Gastrocnemius medialis (tissue), 4 donors: ENCODE measurements at regions not wholly inside any gene's neighbourhood (a gene's known extent, or its start where the extent isn't known, plus 50 kb on each side); places are given as distances from the start of the nearest gene placed in this dataset.

Experiments
- ATAC-seq, 2 donors: fragments of 150-250 bp; one replicate each; pipeline ENCODE4 v1.9.1; 2016
- DNase-seq, 2 donors: peaks; one replicate each; pipeline ENCODE4 v3.0.0-alpha.2; 2019
- H3K27ac ChIP-seq, 4 donors: fragments of 200-600 bp; sonication (generic); 1 replicate in 1 of 4; 2 replicates in 3 of 4; pipeline ENCODE4 v1.5.1; 2016 to 2018; ENCODE audit warnings: mild to moderate bottlenecking in 2 of 4, moderate library complexity in 1 of 4
- H3K27me3 ChIP-seq, 3 donors: fragments of 200-600 bp; sonication (generic) in 2 of 3; 1 replicate in 1 of 3; 2 replicates in 2 of 3; pipeline versions ENCODE4 v1.5.1 to v1.6.0; 2016 to 2019; ENCODE audit warnings: mild to moderate bottlenecking in 1 of 3, moderate library complexity in 1 of 3
- H3K36me3 ChIP-seq, 2 donors: fragments of 200-600 bp; sonication (generic) in 1 of 2; one replicate each; pipeline ENCODE4 v1.5.1; 2017 to 2018
- H3K4me1 ChIP-seq, 2 donors: fragments of 200-600 bp; sonication (generic) in 1 of 2; one replicate each; pipeline ENCODE4 v1.5.1; 2016 to 2017; ENCODE audit warnings: mild to moderate bottlenecking in 2 of 2
- H3K4me3 ChIP-seq, 4 donors: fragments of 200-600 bp; sonication (generic) in 3 of 4; 1 replicate in 1 of 4; 2 replicates in 3 of 4; pipeline ENCODE4 v1.5.1; 2016 to 2019; ENCODE audit warnings: mild to moderate bottlenecking in 2 of 4
- H3K9me3 ChIP-seq, 3 donors: fragments of 200-600 bp; sonication (generic) in 2 of 3; 1 replicate in 1 of 3; 2 replicates in 2 of 3; pipeline ENCODE4 v1.5.1; 2016 to 2019
- POLR2A ChIP-seq, 2 donors: fragments of 450-650 bp; IDR thresholded peaks; one replicate each; pipeline ENCODE4 v1.6.1; 2017; ENCODE audit warnings: antibody characterized with exemption in 2 of 2, mild to moderate bottlenecking in 2 of 2, moderate library complexity in 2 of 2
- in situ Hi-C, 4 donors: fragments of 200-750 bp; cut with MboI; loops; one replicate each; pipeline versions ENCODE4 v1.15.0 to v1.8.0; 2017; ENCODE audit warnings: low sequenced_read_pairs in 4 of 4
- intact Hi-C: fragments of 100-400 bp; cut with DNase I; formaldehyde crosslinking; loops from one replicate; pipeline ENCODE4 v1.15.1; 2023; ENCODE audit warnings: low total_unique reads
- TF ChIP-seq, protein P1 (sequence below), 5 experiments: fragments of 450-650 bp in 3 of 5; fragments of 200-600 bp in 2 of 5; sonication (generic) in 2 of 5; IDR thresholded peaks in 4 of 5; conservative IDR thresholded peaks in 1 of 5; 1 replicate in 4 of 5; 2 replicates in 1 of 5; pipeline ENCODE4 v1.5.1; 2016 to 2019; ENCODE audit warnings: antibody characterized with exemption in 5 of 5, mild to moderate bottlenecking in 3 of 5, moderate library complexity in 3 of 5

DNA sequence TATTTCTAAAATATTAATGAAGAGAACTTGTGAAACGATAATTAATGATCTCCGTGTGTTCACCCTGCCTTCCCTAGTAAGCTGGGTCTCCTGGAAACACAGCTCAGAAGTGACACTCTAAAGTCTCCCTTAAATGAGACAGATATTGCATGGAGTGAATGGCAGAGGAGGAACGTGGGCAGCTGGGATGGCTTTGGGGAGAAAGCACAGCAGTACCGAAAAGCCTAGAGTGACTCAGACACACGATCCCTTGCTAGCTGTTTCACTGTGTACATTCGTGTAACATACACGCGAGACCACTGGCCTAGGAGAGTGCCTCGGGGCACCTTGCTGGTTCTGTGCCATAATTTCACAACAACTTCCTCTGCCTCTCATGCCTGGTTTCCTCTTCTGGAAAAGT lies 199.9 kb upstream of the TCERG1L start:
- no peak for ATAC-seq
- in situ Hi-C loops (no loop called here), intact Hi-C loops (no loop called here)
- no peak for DNase-seq
- Histone ChIP-seq H3K27me3 (no peaks in the 10 kb centered on the region), H3K9me3 (no peaks in the 10 kb centered on the region), H3K27ac (no peak overlapping the region), H3K36me3 (no peaks in the 10 kb centered on the region), H3K4me1 (no peaks in the 10 kb centered on the region), H3K4me3 (no peak overlapping the region)
- TF ChIP-seq, protein P1, sequence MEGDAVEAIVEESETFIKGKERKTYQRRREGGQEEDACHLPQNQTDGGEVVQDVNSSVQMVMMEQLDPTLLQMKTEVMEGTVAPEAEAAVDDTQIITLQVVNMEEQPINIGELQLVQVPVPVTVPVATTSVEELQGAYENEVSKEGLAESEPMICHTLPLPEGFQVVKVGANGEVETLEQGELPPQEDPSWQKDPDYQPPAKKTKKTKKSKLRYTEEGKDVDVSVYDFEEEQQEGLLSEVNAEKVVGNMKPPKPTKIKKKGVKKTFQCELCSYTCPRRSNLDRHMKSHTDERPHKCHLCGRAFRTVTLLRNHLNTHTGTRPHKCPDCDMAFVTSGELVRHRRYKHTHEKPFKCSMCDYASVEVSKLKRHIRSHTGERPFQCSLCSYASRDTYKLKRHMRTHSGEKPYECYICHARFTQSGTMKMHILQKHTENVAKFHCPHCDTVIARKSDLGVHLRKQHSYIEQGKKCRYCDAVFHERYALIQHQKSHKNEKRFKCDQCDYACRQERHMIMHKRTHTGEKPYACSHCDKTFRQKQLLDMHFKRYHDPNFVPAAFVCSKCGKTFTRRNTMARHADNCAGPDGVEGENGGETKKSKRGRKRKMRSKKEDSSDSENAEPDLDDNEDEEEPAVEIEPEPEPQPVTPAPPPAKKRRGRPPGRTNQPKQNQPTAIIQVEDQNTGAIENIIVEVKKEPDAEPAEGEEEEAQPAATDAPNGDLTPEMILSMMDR (IDR thresholded peaks at IDR 0.05 in 4 of 5, conservative IDR thresholded peaks at IDR 0.05 in 1 of 5), result no peak
- no peak for TF ChIP-seq POLR2A (IDR thresholded peaks at IDR 0.05)

DNA sequence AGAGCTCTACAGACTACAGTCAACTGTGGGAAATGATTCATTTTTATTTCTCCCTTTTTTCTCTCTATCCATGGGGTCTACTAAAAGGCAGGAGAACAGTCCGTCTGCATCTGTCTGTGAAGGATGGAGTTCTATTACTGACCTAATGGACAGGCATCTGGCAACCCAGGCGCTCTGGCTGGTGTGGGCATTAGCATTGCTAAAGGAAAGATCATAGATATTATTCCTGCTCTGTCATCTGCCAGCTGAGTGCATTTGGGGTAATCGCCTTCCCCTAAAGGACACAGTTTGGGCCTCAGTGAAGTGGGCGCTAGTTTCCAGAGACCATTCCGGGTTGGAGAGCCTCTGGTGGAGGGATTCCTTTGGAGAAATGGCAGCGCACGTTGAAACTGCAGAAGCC lies 201.3 kb upstream of the TCERG1L start:
- no peaks in the 10 kb centered on the region for H3K4me1 ChIP-seq
- no peaks in the 10 kb centered on the region for H3K36me3 ChIP-seq
- no peaks in the 10 kb centered on the region for H3K27me3 ChIP-seq
- no peak overlapping the region for H3K4me3 ChIP-seq
- no peak overlapping the region for H3K27ac ChIP-seq
- in situ Hi-C loops (no loop called here), intact Hi-C loops (no loop called here)
- DNase-seq (no peak), ATAC-seq (no peak)
- no peaks in the 10 kb centered on the region for H3K9me3 ChIP-seq
- no peak for TF ChIP-seq POLR2A (IDR thresholded peaks at IDR 0.05)
- TF ChIP-seq, protein P1 (IDR thresholded peaks at IDR 0.05 in 4 of 5, conservative IDR thresholded peaks at IDR 0.05 in 1 of 5), result no peak

DNA sequence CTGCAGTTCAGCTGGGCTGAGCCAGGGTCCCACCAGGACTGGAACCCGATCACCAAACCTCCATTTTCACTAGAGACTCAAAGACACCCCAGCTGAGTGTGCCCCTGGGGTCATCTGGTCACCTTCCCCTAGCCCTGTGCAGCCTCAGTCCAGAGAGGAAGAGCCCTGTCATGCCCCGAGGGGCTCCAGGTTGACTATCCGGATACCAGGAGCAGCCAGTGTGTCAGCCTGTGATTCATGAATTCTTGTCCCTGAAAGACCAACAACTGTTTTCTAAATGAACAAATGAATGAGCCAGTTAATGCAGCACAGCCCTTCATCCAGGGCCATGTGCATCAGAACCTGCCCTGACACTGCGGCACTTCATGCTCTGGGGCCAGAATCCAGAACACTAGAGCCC lies 201.9 kb upstream of the TCERG1L start:
- H3K4me1 ChIP-seq, result no peaks in the 10 kb centered on the region
- no peaks in the 10 kb centered on the region for H3K27me3 ChIP-seq
- no peak overlapping the region for H3K27ac ChIP-seq
- ATAC-seq (no peak), DNase-seq (no peak)
- H3K4me3 ChIP-seq, result no peak overlapping the region
- TF ChIP-seq POLR2A (IDR thresholded peaks at IDR 0.05), result no peak
- TF ChIP-seq, protein P1 (IDR thresholded peaks at IDR 0.05 in 4 of 5, conservative IDR thresholded peaks at IDR 0.05 in 1 of 5), result no peak
- H3K9me3 ChIP-seq, result no peaks in the 10 kb centered on the region
- H3K36me3 ChIP-seq, result no peaks in the 10 kb centered on the region
- intact Hi-C loops, result no loop called here
- in situ Hi-C loops, result no loop called here

DNA sequence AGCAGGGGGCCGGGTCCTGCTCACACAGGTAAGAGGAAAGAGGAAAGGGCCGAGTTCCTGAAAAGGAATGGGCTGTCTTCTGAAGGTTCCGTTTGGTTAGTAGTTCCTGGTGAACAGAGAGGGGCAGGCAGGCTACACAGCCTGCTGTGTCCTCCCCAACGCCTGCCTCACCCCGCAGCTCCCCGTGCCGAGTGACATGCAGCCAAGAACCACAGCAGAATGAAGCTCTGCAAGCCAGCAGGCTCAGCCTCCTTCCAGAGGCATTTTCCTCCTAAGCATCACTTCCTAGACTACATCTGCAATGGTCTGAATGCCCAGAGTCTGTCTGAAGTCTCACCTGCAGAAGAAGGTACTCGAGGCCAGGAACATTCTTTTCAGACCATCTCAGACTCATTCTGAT lies 202.4 kb upstream of the TCERG1L start:
- in situ Hi-C loops, result no loop called here
- DNase-seq, result no peak

DNA sequence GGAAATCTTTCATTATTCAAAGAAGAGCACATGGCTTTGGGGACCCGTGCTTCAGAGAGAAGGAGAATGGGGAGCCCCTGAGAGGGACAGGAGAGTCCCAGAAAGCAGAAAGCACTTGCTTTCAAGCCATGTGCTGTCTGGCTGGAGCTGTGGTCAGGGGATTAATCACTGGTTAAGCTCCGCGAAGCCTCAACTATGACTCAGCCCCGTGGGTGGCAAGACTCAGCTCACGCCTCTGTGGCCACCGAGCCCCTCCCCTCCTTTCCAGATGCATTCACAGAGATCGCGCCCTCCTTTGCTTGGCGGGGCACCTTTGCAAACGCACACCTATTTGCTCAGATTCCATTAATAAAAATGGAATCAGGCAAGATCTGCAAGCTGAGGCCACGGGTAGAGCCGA lies 202.9 kb upstream of the TCERG1L start:
- ATAC-seq, result no peak

More for the DNA sequence above, 202.4 kb upstream of the TCERG1L start:
- Histone ChIP-seq H3K27me3 (no peaks in the 10 kb centered on the region), H3K27ac (no peak overlapping the region), H3K4me1 (no peaks in the 10 kb centered on the region), H3K4me3 (no peak overlapping the region), H3K36me3 (no peaks in the 10 kb centered on the region), H3K9me3 (no peaks in the 10 kb centered on the region)
- TF ChIP-seq, protein P1 (IDR thresholded peaks at IDR 0.05 in 4 of 5, conservative IDR thresholded peaks at IDR 0.05 in 1 of 5), result no peak
- TF ChIP-seq POLR2A (IDR thresholded peaks at IDR 0.05), result no peak
- intact Hi-C loops, result no loop called here
- no peak for ATAC-seq

More for the DNA sequence above, 202.9 kb upstream of the TCERG1L start:
- Histone ChIP-seq H3K27me3 (no peaks in the 10 kb centered on the region), H3K4me3 (no peak overlapping the region), H3K27ac (no peak overlapping the region), H3K36me3 (no peaks in the 10 kb centered on the region), H3K4me1 (no peaks in the 10 kb centered on the region), H3K9me3 (no peaks in the 10 kb centered on the region)
- intact Hi-C loops, result no loop called here
- TF ChIP-seq, protein P1 (IDR thresholded peaks at IDR 0.05 in 4 of 5, conservative IDR thresholded peaks at IDR 0.05 in 1 of 5), result no peak
- TF ChIP-seq POLR2A (IDR thresholded peaks at IDR 0.05), result no peak
- in situ Hi-C loops, result no loop called here
- DNase-seq, result no peak
